ENCODE measurements at regions not wholly inside any gene's neighbourhood (a gene's known extent, or its start where the extent isn't known, plus 50 kb on each side); places are given as distances from the start of the nearest gene placed in this dataset.

GRCh38 chr6:25010176-25010575 is 74.4 kb upstream of the RIPOR2 start:
- H3K4me2 ChIP-seq (replicated peaks; ENCODE audit: low read depth, low read length, poor library complexity, severe bottlenecking): no peak overlapping the region
- H3K4me3 ChIP-seq (ENCODE audit: control extremely low read depth in 1 of 5, extremely low read depth in 1 of 5, insufficient read depth in 1 of 5, low read depth in 2 of 5, low read length in 4 of 5): no peak overlapping the region
- H3K4me1 ChIP-seq (ENCODE audit: control insufficient read depth in 2 of 2, insufficient read depth in 2 of 2, low read length in 2 of 2): peaks cover 68 to 69% of the 10 kb centered on the region in 2 donors
- no peaks in the 10 kb centered on the region for H3K27me3 ChIP-seq (replicated peaks in 1 of 4; ENCODE audit: control extremely low read depth in 1 of 4, control insufficient read depth in 3 of 4, insufficient read depth in 4 of 4, low read length in 3 of 4)
- CTCF ChIA-PET: interaction anchor here (1.8 to 7.2 kb wide), 3 partner anchors 17 to 154 kb away, joined by 12 to 84 read pairs (median 31); no protein-coding TSS in a partner anchor
- H3K9me3 ChIP-seq (ENCODE audit: control extremely low read depth in 1 of 3, control insufficient read depth in 2 of 3, insufficient read depth in 1 of 3, low read length in 2 of 3): no peaks in the 10 kb centered on the region
- 98% methylated on average over 5 of the region's 6 CpGs for WGBS (ENCODE audit: insufficient coverage)
- Mint-ChIP-seq H3K4me1 (peaks cover 76% of the 10 kb centered on the region), H3K27ac (peak overlapping the region; percentile 42), H3K4me3 (no peak overlapping the region), H3K9me3 (ENCODE audit: insufficient read depth) (no peaks in the 10 kb centered on the region), H3K27me3 (no peaks in the 10 kb centered on the region)
- no peak overlapping the region for H3K27ac ChIP-seq (ENCODE audit: low read length in 2 of 2)
- no peak overlapping the region for H2AFZ ChIP-seq (ENCODE audit: insufficient read depth, low read depth, low read length, poor library complexity, severe bottlenecking)
- H4K20me1 ChIP-seq (ENCODE audit: control insufficient read depth, insufficient read depth, low read length, poor library complexity, severe bottlenecking): no peaks in the 10 kb centered on the region
- peaks cover 82% of the 10 kb centered on the region for H3K79me2 ChIP-seq (ENCODE audit: control insufficient read depth, insufficient read depth, low read length)
- POLR2A ChIA-PET: no interaction called here
- ATAC-seq (ENCODE audit: low read depth) (no peak), DNase-seq (no peak)
- intact Hi-C loops (cut with micrococcal nuclease): no loop called here
- H3K36me3 ChIP-seq (replicated peaks in 1 of 2; ENCODE audit: control extremely low read depth in 1 of 2, control insufficient read depth in 1 of 2, extremely low read depth in 1 of 2, insufficient read depth in 2 of 2, low read length in 1 of 2): no peaks in the 10 kb centered on the region
- H3K9ac ChIP-seq (ENCODE audit: low read length): no peak overlapping the region
- no peak for TF ChIP-seq CTCF (IDR thresholded peaks at IDR 0.05)
- TF ChIP-seq EZH2 (IDR thresholded peaks at IDR 0.05; ENCODE audit: borderline replicate concordance, insufficient read depth, low read depth, low read length, poor library complexity, severe bottlenecking): no peak

- CTCF ChIA-PET: interaction anchor here (1.1 to 10.5 kb wide), 3 partner anchors 17 to 170 kb away, joined by 3 to 216 read pairs (median 186); no protein-coding TSS in a partner anchor
- no CpG with 5 or more reads among the region's 3 CpGs for WGBS (ENCODE audit: insufficient coverage)
- Histone ChIP-seq H3K27ac (ENCODE audit: low read length in 2 of 2) (no peak overlapping the region), H3K4me3 (ENCODE audit: control extremely low read depth in 1 of 5, extremely low read depth in 1 of 5, insufficient read depth in 1 of 5, low read depth in 2 of 5, low read length in 4 of 5) (no peak overlapping the region), H2AFZ (ENCODE audit: insufficient read depth, low read depth, low read length, poor library complexity, severe bottlenecking) (no peak overlapping the region), H3K4me2 (replicated peaks; ENCODE audit: low read depth, low read length, poor library complexity, severe bottlenecking) (no peak overlapping the region), H3K79me2 (ENCODE audit: control insufficient read depth, insufficient read depth, low read length) (peaks cover 91% of the 10 kb centered on the region), H3K4me1 (ENCODE audit: control insufficient read depth in 2 of 2, insufficient read depth in 2 of 2, low read length in 2 of 2) (peaks cover 70 to 77% of the 10 kb centered on the region in 2 donors), H3K27me3 (replicated peaks in 1 of 4; ENCODE audit: control extremely low read depth in 1 of 4, control insufficient read depth in 3 of 4, insufficient read depth in 4 of 4, low read length in 3 of 4) (no peaks in the 10 kb centered on the region), H3K36me3 (replicated peaks in 1 of 2; ENCODE audit: control extremely low read depth in 1 of 2, control insufficient read depth in 1 of 2, extremely low read depth in 1 of 2, insufficient read depth in 2 of 2, low read length in 1 of 2) (no peaks in the 10 kb centered on the region), H3K9me3 (ENCODE audit: control extremely low read depth in 1 of 3, control insufficient read depth in 2 of 3, insufficient read depth in 1 of 3, low read length in 2 of 3) (no peaks in the 10 kb centered on the region), H3K9ac (ENCODE audit: low read length) (no peak overlapping the region), H4K20me1 (ENCODE audit: control insufficient read depth, insufficient read depth, low read length, poor library complexity, severe bottlenecking) (no peaks in the 10 kb centered on the region)
- DNase-seq (no peak), ATAC-seq (ENCODE audit: low read depth) (no peak)
- Mint-ChIP-seq H3K27ac (no peak overlapping the region), H3K4me1 (peaks cover 74% of the 10 kb centered on the region), H3K9me3 (ENCODE audit: insufficient read depth) (no peaks in the 10 kb centered on the region), H3K27me3 (no peaks in the 10 kb centered on the region), H3K4me3 (no peak overlapping the region)
- intact Hi-C loops (cut with micrococcal nuclease): no loop called here
- POLR2A ChIA-PET: no interaction called here
- no peak for TF ChIP-seq CTCF (IDR thresholded peaks at IDR 0.05)
- no peak for TF ChIP-seq EZH2 (IDR thresholded peaks at IDR 0.05; ENCODE audit: borderline replicate concordance, insufficient read depth, low read depth, low read length, poor library complexity, severe bottlenecking)
These were observed 75.3 kb upstream of the RIPOR2 start for GRCh38 chr6:25010902-25011625.
